MM.1S (cell line): ENCODE measurements at regions not wholly inside any gene's neighbourhood (a gene's known extent, or its start where the extent isn't known, plus 50 kb on each side); places are given as distances from the start of the nearest gene placed in this dataset.

ENCODE experiments used
- DNase-seq: peaks from one replicate; pipeline ENCODE4 v3.0.0-alpha.2; 2015
- H2AFZ ChIP-seq: fragments of 300-600 bp; sonication (generic); 2 replicates; pipeline ENCODE4 v1.6.0; 2016; ENCODE audit warnings: antibody characterized with exemption, low read length
- H3F3A ChIP-seq: fragments of 300-600 bp; sonication (generic); 2 replicates; pipeline ENCODE4 v1.6.1; 2016; ENCODE audit warnings: mild to moderate bottlenecking, antibody characterized with exemption, low read length, moderate library complexity, mixed read lengths; ENCODE audit not compliant: insufficient read depth
- H3K27ac ChIP-seq: fragments of 300-600 bp; sonication (generic); 2 replicates; pipeline ENCODE4 v1.5.1; 2016; ENCODE audit warnings: mild to moderate bottlenecking, low read length
- H3K27me3 ChIP-seq: fragments of 300-600 bp; sonication (generic); replicated peaks from 2 replicates; pipeline ENCODE4 v1.6.0; 2016; ENCODE audit warnings: low read length; ENCODE audit not compliant: insufficient read depth
- H3K36me3 ChIP-seq: fragments of 300-600 bp; sonication (generic); replicated peaks from 2 replicates; pipeline ENCODE4 v1.6.1; 2016; ENCODE audit warnings: mild to moderate bottlenecking, low read length, mixed read lengths; ENCODE audit not compliant: insufficient read depth
- H3K4me1 ChIP-seq: fragments of 300-600 bp; sonication (generic); 2 replicates; pipeline ENCODE4 v1.6.1; 2016; ENCODE audit warnings: low read length, mixed read lengths
- H3K4me2 ChIP-seq: fragments of 300-600 bp; sonication (generic); 2 replicates; pipeline ENCODE4 v1.6.0; 2016; ENCODE audit warnings: low read depth, low read length
- H3K4me3 ChIP-seq: fragments of 300-600 bp; sonication (generic); 2 replicates; pipeline ENCODE4 v1.5.1; 2016; ENCODE audit warnings: low read length, mixed read lengths
- H3K79me2 ChIP-seq: fragments of 300-600 bp; sonication (generic); 2 replicates; pipeline ENCODE4 v1.6.1; 2016; ENCODE audit warnings: mixed run types, low read length, mixed read lengths
- H3K9ac ChIP-seq: fragments of 300-600 bp; sonication (generic); 2 replicates; pipeline ENCODE4 v1.6.1; 2016; ENCODE audit warnings: low read length, mixed read lengths
- H3K9me2 ChIP-seq: fragments of 300-600 bp; sonication (generic); replicated peaks from 2 replicates; pipeline ENCODE4 v1.6.1; 2016; ENCODE audit warnings: mild to moderate bottlenecking, low read length, mixed read lengths; ENCODE audit not compliant: insufficient read depth
- H3K9me3 ChIP-seq: fragments of 300-600 bp; sonication (generic); replicated peaks from 2 replicates; pipeline ENCODE4 v1.6.1; 2016; ENCODE audit warnings: mild to moderate bottlenecking, low read length, mixed read lengths; ENCODE audit not compliant: insufficient read depth
- H4K20me1 ChIP-seq: fragments of 300-600 bp; sonication (generic); 2 replicates; pipeline ENCODE4 v1.6.1; 2016; ENCODE audit warnings: mild to moderate bottlenecking, low read length, moderate library complexity, mixed read lengths; ENCODE audit not compliant: insufficient read depth
- CTCF ChIP-seq: fragments of 300-600 bp; sonication (generic); IDR thresholded peaks from 2 replicates; pipeline ENCODE4 v1.5.1; 2016; ENCODE audit warnings: antibody characterized with exemption, low read length, mixed read lengths
- EZH2 ChIP-seq: fragments of 300-600 bp; sonication (generic); optimal IDR thresholded peaks from 2 replicates; pipeline ENCODE3; 2017; ENCODE audit warnings: low read depth, mild to moderate bottlenecking, antibody characterized with exemption, low read length, mixed read lengths
- EZH2phosphoT487 ChIP-seq: fragments of 300-600 bp; sonication (generic); IDR thresholded peaks from 2 replicates; pipeline ENCODE4 v1.6.1; 2018; ENCODE audit warnings: antibody characterized with exemption, low read length

- no peak for DNase-seq
- no peaks in the 10 kb centered on the region for H3K9me2 ChIP-seq
- H3F3A ChIP-seq: no peaks in the 10 kb centered on the region
- no peak overlapping the region for H3K4me2 ChIP-seq
- no peaks in the 10 kb centered on the region for H3K9me3 ChIP-seq
- no peaks in the 10 kb centered on the region for H3K4me1 ChIP-seq
- no peak overlapping the region for H3K4me3 ChIP-seq
- H3K36me3 ChIP-seq: no peaks in the 10 kb centered on the region
- H4K20me1 ChIP-seq: no peaks in the 10 kb centered on the region
- H3K79me2 ChIP-seq: no peaks in the 10 kb centered on the region
- peaks cover 66% of the 10 kb centered on the region for H3K27me3 ChIP-seq
- no peak overlapping the region for H3K9ac ChIP-seq
- no peak overlapping the region for H3K27ac ChIP-seq
- no peak for TF ChIP-seq EZH2phosphoT487
- TF ChIP-seq CTCF: no peak
- TF ChIP-seq EZH2: no peak
- H2AFZ ChIP-seq: no peak overlapping the region
Measured at GRCh38 chr9:135320331-135320730, 159.3 kb upstream of the PPP1R26 start.

- H4K20me1 ChIP-seq: no peaks in the 10 kb centered on the region
Measured at GRCh38 chr9:135320943-135321342, 158.6 kb upstream of the PPP1R26 start.

GRCh38 chr9:135321580-135321979 lies 158.0 kb upstream of the PPP1R26 start:
- H3K9me2 ChIP-seq: no peaks in the 10 kb centered on the region
- no peaks in the 10 kb centered on the region for H3K9me3 ChIP-seq
- no peak overlapping the region for H3K4me2 ChIP-seq
- H2AFZ ChIP-seq: no peak overlapping the region
- H3K9ac ChIP-seq: no peak overlapping the region
- no peak overlapping the region for H3K4me3 ChIP-seq
- H3K27ac ChIP-seq: no peak overlapping the region
- H3F3A ChIP-seq: no peaks in the 10 kb centered on the region
- no peaks in the 10 kb centered on the region for H3K79me2 ChIP-seq
- no peak for DNase-seq
- H3K4me1 ChIP-seq: no peaks in the 10 kb centered on the region
- H3K27me3 ChIP-seq: peaks cover 63% of the 10 kb centered on the region
- no peaks in the 10 kb centered on the region for H3K36me3 ChIP-seq
- TF ChIP-seq EZH2: no peak
- no peak for TF ChIP-seq CTCF
- H4K20me1 ChIP-seq: no peaks in the 10 kb centered on the region

More at GRCh38 chr9:135320943-135321342, 158.6 kb upstream of the PPP1R26 start:
- Histone ChIP-seq H2AFZ (no peak overlapping the region), H3K36me3 (no peaks in the 10 kb centered on the region), H3K4me1 (no peaks in the 10 kb centered on the region), H3K4me2 (no peak overlapping the region), H3K9me2 (no peaks in the 10 kb centered on the region), H3K9ac (no peak overlapping the region), H3K27me3 (peaks cover 63% of the 10 kb centered on the region), H3K9me3 (no peaks in the 10 kb centered on the region), H3K27ac (no peak overlapping the region), H3K4me3 (no peak overlapping the region), H3F3A (no peaks in the 10 kb centered on the region), H3K79me2 (no peaks in the 10 kb centered on the region)
- TF ChIP-seq EZH2: no peak
- TF ChIP-seq EZH2phosphoT487: no peak
- TF ChIP-seq CTCF: no peak
- DNase-seq: no peak

GRCh38 chr9:135324329-135324728 lies 155.3 kb upstream of the PPP1R26 start:
- no peak overlapping the region for H3K4me3 ChIP-seq
- no peaks in the 10 kb centered on the region for H3K36me3 ChIP-seq
- no peak overlapping the region for H2AFZ ChIP-seq
- H3K4me2 ChIP-seq: no peak overlapping the region
- H3K79me2 ChIP-seq: no peaks in the 10 kb centered on the region
- H4K20me1 ChIP-seq: no peaks in the 10 kb centered on the region
- no peak overlapping the region for H3K9ac ChIP-seq
- H3F3A ChIP-seq: no peaks in the 10 kb centered on the region
- H3K4me1 ChIP-seq: no peaks in the 10 kb centered on the region
- H3K27me3 ChIP-seq: peaks cover 63% of the 10 kb centered on the region
- no peak overlapping the region for H3K27ac ChIP-seq
- no peaks in the 10 kb centered on the region for H3K9me3 ChIP-seq
- no peaks in the 10 kb centered on the region for H3K9me2 ChIP-seq
- DNase-seq: no peak
- TF ChIP-seq EZH2phosphoT487 (no peak), CTCF (no peak), EZH2 (no peak)
